IMR-90 (cell line): ENCODE measurements at regions not wholly inside any gene's neighbourhood (a gene's known extent, or its start where the extent isn't known, plus 50 kb on each side); places are given as distances from the start of the nearest gene placed in this dataset.
A peak's percentile ranks its signal among the peaks of the same experiment; 100 is the strongest.

Experiments used
- ATAC-seq: fragments of 200-7000 bp; cut with Tn5 transposase; 2 replicates; pipeline ENCODE4 v1.9.1; 2020; ENCODE audit warnings: low read depth, mild to moderate bottlenecking, moderate library complexity
- BruUV-seq: library from RNA; stranded (reverse); fragments of 400-500 nt; replicated peaks from 2 replicates; lab custom pipeline; 2021; lab: Mats Ljungman, UMichigan
- CTCF ChIA-PET: fragments of 300-600 bp; formaldehyde crosslinking; extraction: SDS; loops from one replicate; lab custom pipeline; 2021; ENCODE audit warnings: antibody characterized with exemption; lab: Yijun Ruan, JAX
- POLR2A ChIA-PET: fragments of 300-600 bp; sonication (Branson Sonifier 250); formaldehyde crosslinking; loops from one replicate; lab custom pipeline; 2022; ENCODE audit warnings: antibody characterized with exemption; ENCODE audit not compliant: unreplicated experiment; lab: Charles Lee
- DNase-seq: peaks from one replicate; pipeline ENCODE4 v3.0.0; 2013
- H2AFZ ChIP-seq: replicated peaks from 2 replicates; pipeline ENCODE3; 2013; ENCODE audit warnings: low read length, mild to moderate bottlenecking; ENCODE audit not compliant: poor library complexity
- H2AK5ac ChIP-seq: 2 replicates; pipeline ENCODE4 v1.6.1; 2013; ENCODE audit warnings: low read depth, low read length, inconsistent platforms
- H2AK9ac ChIP-seq: replicated peaks from 2 replicates; pipeline ENCODE3; 2013; ENCODE audit warnings: mild to moderate bottlenecking, low read depth, low read length, moderate library complexity; ENCODE audit not compliant: poor library complexity
- H2BK120ac ChIP-seq: 2 replicates; pipeline ENCODE4 v1.6.1; 2013; ENCODE audit warnings: low read depth, low read length, inconsistent platforms
- H2BK15ac ChIP-seq: 3 replicates; pipeline ENCODE4 v1.6.1; 2013; ENCODE audit warnings: low read depth, low read length, inconsistent platforms
- H2BK20ac ChIP-seq: 2 replicates; pipeline ENCODE4 v1.6.1; 2013; ENCODE audit warnings: low read depth, mild to moderate bottlenecking, inconsistent platforms, low read length, moderate library complexity
- H2BK5ac ChIP-seq: 2 replicates; pipeline ENCODE4 v1.6.1; 2013; ENCODE audit warnings: mild to moderate bottlenecking, low read depth, low read length, inconsistent platforms; ENCODE audit not compliant: poor library complexity, severe bottlenecking
- H3K14ac ChIP-seq: replicated peaks from 2 replicates; pipeline ENCODE4 v1.6.1; 2013; ENCODE audit warnings: low read depth, low read length, inconsistent platforms
- H3K18ac ChIP-seq: 2 replicates; pipeline ENCODE4 v1.6.1; 2013; ENCODE audit warnings: low read depth, low read length, control low read depth
- H3K23ac ChIP-seq: 2 replicates; pipeline ENCODE4 v1.6.1; 2013; ENCODE audit warnings: low read depth, low read length, inconsistent platforms
- H3K27ac ChIP-seq: 2 replicates; pipeline ENCODE4 v1.5.1; 2013; ENCODE audit warnings: mild to moderate bottlenecking, control low read depth, low read length; ENCODE audit not compliant: insufficient read depth
- H3K27me3 ChIP-seq: 2 replicates; pipeline ENCODE4 v1.6.1; 2013; ENCODE audit warnings: low read length; ENCODE audit not compliant: control insufficient read depth, insufficient read depth
- H3K36me3 ChIP-seq: 2 replicates; pipeline ENCODE4 v1.6.1; 2013; ENCODE audit warnings: low read length, mixed read lengths; ENCODE audit not compliant: control insufficient read depth, insufficient read depth
- H3K4ac ChIP-seq: 2 replicates; pipeline ENCODE4 v1.6.1; 2013; ENCODE audit warnings: low read depth, low read length, inconsistent platforms
- H3K4me1 ChIP-seq: 2 replicates; pipeline ENCODE4 v1.6.1; 2013; ENCODE audit warnings: low read length, mixed read lengths; ENCODE audit not compliant: control insufficient read depth, insufficient read depth
- H3K4me2 ChIP-seq: 2 replicates; pipeline ENCODE4 v1.6.1; 2013; ENCODE audit warnings: low read depth, mild to moderate bottlenecking, control low read depth, low read length, moderate library complexity
- H3K4me3 ChIP-seq: 2 replicates; pipeline ENCODE4 v1.5.1; 2013; ENCODE audit warnings: low read depth, mild to moderate bottlenecking, control low read depth, low read length, moderate library complexity; ENCODE audit not compliant: insufficient read depth
- H3K56ac ChIP-seq: 2 replicates; pipeline ENCODE4 v1.6.1; 2013; ENCODE audit warnings: low read length, inconsistent platforms; ENCODE audit not compliant: insufficient read depth; ENCODE audit errors: extremely low read depth
- H3K79me1 ChIP-seq, 2 experiments: 2 replicates each; pipeline ENCODE4 v1.6.1; 2013; ENCODE audit warnings: low read length in 2 of 2, inconsistent platforms in 1 of 2, low read depth in 1 of 2
- H3K9ac ChIP-seq: 2 replicates; pipeline ENCODE4 v1.6.1; 2013; ENCODE audit warnings: low read depth, low read length, control low read depth
- H3K9me1 ChIP-seq: 2 replicates; pipeline ENCODE4 v1.6.1; 2013; ENCODE audit warnings: low read length, inconsistent platforms; ENCODE audit not compliant: insufficient read depth
- H3K9me3 ChIP-seq: 2 replicates; pipeline ENCODE4 v1.6.1; 2013; ENCODE audit warnings: low read length; ENCODE audit not compliant: control insufficient read depth, insufficient read depth
- H4K20me1 ChIP-seq: 2 replicates; pipeline ENCODE4 v1.6.1; 2013; ENCODE audit warnings: low read length, inconsistent platforms; ENCODE audit not compliant: insufficient read depth
- H4K5ac ChIP-seq: 2 replicates; pipeline ENCODE4 v1.6.1; 2013; ENCODE audit warnings: mild to moderate bottlenecking, low read depth, low read length, control low read depth
- H4K8ac ChIP-seq, 2 experiments: 2 replicates each; pipeline ENCODE4 v1.6.1; 2013; ENCODE audit warnings: low read depth in 2 of 2, low read length in 2 of 2, control low read depth in 1 of 2, inconsistent platforms in 1 of 2
- H4K91ac ChIP-seq: 2 replicates; pipeline ENCODE4 v1.6.1; 2013; ENCODE audit warnings: low read depth, low read length, inconsistent platforms; ENCODE audit not compliant: insufficient read depth
- MAFK ChIP-seq: IDR thresholded peaks from 2 replicates; pipeline ENCODE4 v1.6.1; 2012; ENCODE audit warnings: low read depth, low read length, improper control_type of control experiment
- RAD21 ChIP-seq: IDR thresholded peaks from 2 replicates; pipeline ENCODE4 v1.6.1; 2012; ENCODE audit warnings: low read length, improper control_type of control experiment
- SMC3 ChIP-seq: fragments of 150-350 bp; IDR thresholded peaks from 2 replicates; pipeline ENCODE4 v1.6.1; 2016; ENCODE audit warnings: low read depth, mild to moderate bottlenecking, antibody characterized with exemption, low read length, moderate library complexity
- WGBS, 2 experiments: methylation state at CpG; one replicate each; pipeline versions ENCODE4 v1.1.5 to v1.1.7; 2013; ENCODE audit warnings: missing lambda C conversion rate in 2 of 2; ENCODE audit not compliant: insufficient read length in 1 of 2; ENCODE audit errors: extremely low coverage in 2 of 2; 5-methylcytosine and 5-hydroxymethylcytosine counted together
- dilution Hi-C: fragments of 300-500 bp; cut with HindIII; formaldehyde crosslinking; loops from one replicate; pipeline ENCODE4 v1.14.3; 2018; ENCODE audit warnings: low sequenced_read_pairs; ENCODE audit not compliant: unreplicated experiment
- in situ Hi-C: fragments of 300-500 bp; cut with MboI; formaldehyde crosslinking; loops from 3 replicates; pipeline ENCODE4 v1.14.3; 2019; ENCODE audit warnings: low sequenced_read_pairs, inconsistent platforms, mixed read lengths
- intact Hi-C: fragments of 100-400 bp; cut with micrococcal nuclease; formaldehyde crosslinking; loops from 2 replicates; pipeline ENCODE4 v1.10.0; 2022
- TF ChIP-seq, protein P1 (sequence below): conservative IDR thresholded peaks from 2 replicates; pipeline ENCODE4 v1.5.1; 2012; ENCODE audit warnings: mild to moderate bottlenecking, low read depth, low read length, improper control_type of control experiment
- TF ChIP-seq, protein P2 (sequence below): fragments of 150-350 bp; IDR thresholded peaks from 2 replicates; pipeline ENCODE4 v1.6.1; 2017; ENCODE audit warnings: mild to moderate bottlenecking, antibody characterized with exemption, low read length, low read depth

DNA sequence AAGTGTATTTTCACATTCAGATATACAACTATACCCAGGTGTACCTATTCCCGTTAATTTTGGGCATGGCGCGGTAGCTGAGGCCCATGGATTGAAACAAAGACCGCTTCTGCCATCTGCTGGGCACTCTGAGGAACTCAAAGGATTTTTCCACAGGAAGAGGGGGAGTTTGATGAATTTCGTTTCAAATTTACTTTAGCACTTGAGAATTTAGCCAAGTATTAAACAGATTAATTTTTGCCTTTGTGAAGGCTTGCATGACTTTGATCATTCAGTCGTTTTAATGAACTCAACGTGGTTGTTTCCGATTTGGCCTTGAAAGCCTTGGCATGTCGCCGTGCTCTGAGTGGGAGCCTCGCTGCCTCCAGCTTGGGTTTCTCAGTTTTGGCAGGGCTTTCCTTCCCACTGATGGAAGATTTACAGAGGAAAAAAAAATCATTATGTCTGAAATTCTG is 153.2 kb upstream of the DDHD1 start:
- Histone ChIP-seq H3K23ac (no peak overlapping the region; the same call in 1 of the 2 replicates), H4K91ac (peak overlapping the region; percentile 35; the same call in 1 of the 2 replicates), H4K8ac (peak overlapping the region in 1 of 2 experiments; percentile 59; a peak in 2 of 4 replicates), H3K14ac (0 out of 2 replicates have a peak overlapping the region, but pooled peaks have one; percentile 7), H3K36me3 (no peaks in the 10 kb centered on the region), H3K9me3 (no peaks in the 10 kb centered on the region), H2AK9ac (no peak overlapping the region), H3K4me3 (peak overlapping the region; percentile 56), H3K18ac (peak overlapping the region; percentile 77; the same call in 1 of the 2 replicates), H3K9me1 (peaks cover 3% of the 10 kb centered on the region), H4K20me1 (no peaks in the 10 kb centered on the region), H3K27me3 (no peaks in the 10 kb centered on the region; the same call in 1 of the 2 replicates), H2AFZ (peak overlapping the region; percentile 14), H2BK15ac (no peak overlapping the region), H2AK5ac (0 out of 2 replicates have a peak overlapping the region, but pooled peaks have one; percentile 65), H2BK5ac (no peak overlapping the region), H3K4me2 (peak overlapping the region; percentile 89), H3K4ac (peak overlapping the region; percentile 74; the same call in 1 of the 2 replicates), H3K9ac (peak overlapping the region; percentile 55), H3K4me1 (peaks cover 10% of the 10 kb centered on the region), H2BK20ac (peak overlapping the region; percentile 81), H3K56ac (no peak overlapping the region), H4K5ac (peak overlapping the region; percentile 53), H3K27ac (peak overlapping the region; percentile 38; the same call in 1 of the 2 replicates), H2BK120ac (peak overlapping the region; percentile 56), H3K79me1 (no peaks in the 10 kb centered on the region)
- intact Hi-C loops: loop anchor here (2.0 to 5.0 kb wide), 9 partner anchors 154 to 1159 kb away; partner anchors contain the start of genes DDHD1 and FERMT2
- DNase-seq (peak; percentile 69), ATAC-seq (peak; percentile 78)
- in situ Hi-C loops: loop anchor here (5.0 to 25.0 kb wide), 2 partner anchors 344 to 489 kb away; partner anchors contain the start of gene FERMT2
- TF ChIP-seq, protein P1, sequence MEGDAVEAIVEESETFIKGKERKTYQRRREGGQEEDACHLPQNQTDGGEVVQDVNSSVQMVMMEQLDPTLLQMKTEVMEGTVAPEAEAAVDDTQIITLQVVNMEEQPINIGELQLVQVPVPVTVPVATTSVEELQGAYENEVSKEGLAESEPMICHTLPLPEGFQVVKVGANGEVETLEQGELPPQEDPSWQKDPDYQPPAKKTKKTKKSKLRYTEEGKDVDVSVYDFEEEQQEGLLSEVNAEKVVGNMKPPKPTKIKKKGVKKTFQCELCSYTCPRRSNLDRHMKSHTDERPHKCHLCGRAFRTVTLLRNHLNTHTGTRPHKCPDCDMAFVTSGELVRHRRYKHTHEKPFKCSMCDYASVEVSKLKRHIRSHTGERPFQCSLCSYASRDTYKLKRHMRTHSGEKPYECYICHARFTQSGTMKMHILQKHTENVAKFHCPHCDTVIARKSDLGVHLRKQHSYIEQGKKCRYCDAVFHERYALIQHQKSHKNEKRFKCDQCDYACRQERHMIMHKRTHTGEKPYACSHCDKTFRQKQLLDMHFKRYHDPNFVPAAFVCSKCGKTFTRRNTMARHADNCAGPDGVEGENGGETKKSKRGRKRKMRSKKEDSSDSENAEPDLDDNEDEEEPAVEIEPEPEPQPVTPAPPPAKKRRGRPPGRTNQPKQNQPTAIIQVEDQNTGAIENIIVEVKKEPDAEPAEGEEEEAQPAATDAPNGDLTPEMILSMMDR: peak; percentile 80
- peak; percentile 79 for TF ChIP-seq RAD21
- TF ChIP-seq MAFK: no peak
- TF ChIP-seq, protein P2, sequence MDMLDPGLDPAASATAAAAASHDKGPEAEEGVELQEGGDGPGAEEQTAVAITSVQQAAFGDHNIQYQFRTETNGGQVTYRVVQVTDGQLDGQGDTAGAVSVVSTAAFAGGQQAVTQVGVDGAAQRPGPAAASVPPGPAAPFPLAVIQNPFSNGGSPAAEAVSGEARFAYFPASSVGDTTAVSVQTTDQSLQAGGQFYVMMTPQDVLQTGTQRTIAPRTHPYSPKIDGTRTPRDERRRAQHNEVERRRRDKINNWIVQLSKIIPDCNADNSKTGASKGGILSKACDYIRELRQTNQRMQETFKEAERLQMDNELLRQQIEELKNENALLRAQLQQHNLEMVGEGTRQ: no peak
- TF ChIP-seq SMC3: peak; percentile 67
- CTCF ChIA-PET: interaction anchor here (0.8 to 3.2 kb wide), 6 partner anchors 10 to 1042 kb away, joined by 3 to 17 read pairs (median 4); no protein-coding TSS in a partner anchor
- BruUV-seq: no TSS peak
- POLR2A ChIA-PET: interaction anchor here (0.7 kb wide), 1 partner anchor 647 kb away, joined by 5 read pairs; no protein-coding TSS in a partner anchor
- dilution Hi-C loops: no loop called here
- WGBS, 2 experiments: 0% methylated on average over 2 of the region's 11 CpGs; no CpG with 5 or more reads in 1 of the 2 experiments
